SK-N-SH (cell line): ENCODE measurements at regions not wholly inside any gene's neighbourhood (a gene's known extent, or its start where the extent isn't known, plus 50 kb on each side); places are given as distances from the start of the nearest gene placed in this dataset.

Experiments used
- CTCF ChIA-PET: fragments of 300-600, 350-600 bp; formaldehyde crosslinking; extraction: SDS; loops from one replicate; lab custom pipeline; 2021; lab: Yijun Ruan, JAX
- POLR2A ChIA-PET: fragments of 350-600 bp; sonication (Branson Sonifier 250); formaldehyde crosslinking; extraction: SDS; loops from one replicate; lab custom pipeline; 2020; ENCODE audit warnings: antibody characterized with exemption, inconsistent platforms; lab: Yijun Ruan, JAX
- DNase-seq: peaks from one replicate; pipeline ENCODE4 v3.0.0; 2012
- H2AFZ ChIP-seq: fragments of 200-600 bp; sonication (generic); 2 replicates; pipeline ENCODE4 v1.8.1; 2016; ENCODE audit warnings: antibody characterized with exemption, mild to moderate bottlenecking, low read depth
- H3F3A ChIP-seq: fragments of 200-600 bp; sonication (generic); replicated peaks from 2 replicates; pipeline ENCODE3; 2016; ENCODE audit warnings: antibody characterized with exemption, mild to moderate bottlenecking; ENCODE audit not compliant: insufficient read depth
- H3K27ac ChIP-seq, 2 experiments: fragments of 200-500 bp in 1 of 2; fragments of 200-600 bp in 1 of 2; sonication (Bioruptor generic) in 1 of 2; sonication (generic), shearing (Covaris generic) in 1 of 2; 2 replicates each; pipeline versions ENCODE4 v1.5.1 to v1.6.1; 2014 to 2016; ENCODE audit warnings: low read depth in 2 of 2, inconsistent platforms in 1 of 2, low read length in 1 of 2, mild to moderate bottlenecking in 1 of 2, mixed read lengths in 1 of 2
- H3K27me3 ChIP-seq: fragments of 200-600 bp; sonication (generic), shearing (Covaris generic); 2 replicates; pipeline ENCODE4 v1.6.1; 2016; ENCODE audit warnings: mixed run types; ENCODE audit not compliant: insufficient read depth
- H3K36me3 ChIP-seq, 2 experiments: fragments of 200-500 bp in 1 of 2; fragments of 200-600 bp in 1 of 2; sonication (Bioruptor generic) in 1 of 2; sonication (generic) in 1 of 2; replicated peaks in 1 of 2; 2 replicates each; pipeline versions ENCODE3 to v1.5.1; 2014 to 2016; ENCODE audit warnings: low read length in 1 of 2, mild to moderate bottlenecking in 1 of 2; ENCODE audit not compliant: insufficient read depth in 2 of 2, control insufficient read depth in 1 of 2
- H3K4me1 ChIP-seq, 2 experiments: fragments of 200-500 bp in 1 of 2; fragments of 200-600 bp in 1 of 2; sonication (Bioruptor generic) in 1 of 2; sonication (generic), shearing (Covaris generic) in 1 of 2; 2 replicates each; pipeline versions ENCODE4 v1.5.1 to v1.6.1; 2014 to 2016; ENCODE audit warnings: low read depth in 1 of 2, low read length in 1 of 2, mixed run types in 1 of 2; ENCODE audit not compliant: insufficient read depth in 2 of 2, control insufficient read depth in 1 of 2
- H3K4me2 ChIP-seq: fragments of 200-600 bp; sonication (generic), shearing (Covaris generic); 2 replicates; pipeline ENCODE4 v1.6.1; 2017; ENCODE audit warnings: mixed run types
- H3K4me3 ChIP-seq, 2 experiments: fragments of 200-500 bp in 1 of 2; fragments of 200-600 bp in 1 of 2; sonication (Bioruptor generic) in 1 of 2; sonication (generic), shearing (Covaris generic) in 1 of 2; 2 replicates each; pipeline versions ENCODE4 v1.5.1 to v1.8.1; 2014 to 2016; ENCODE audit warnings: low read depth in 2 of 2, inconsistent platforms in 1 of 2, low read length in 1 of 2, mild to moderate bottlenecking in 1 of 2, mixed read lengths in 1 of 2, moderate library complexity in 1 of 2
- H3K79me2 ChIP-seq: fragments of 200-600 bp; sonication (generic); 2 replicates; pipeline ENCODE4 v1.8.1; 2017; ENCODE audit warnings: mild to moderate bottlenecking; ENCODE audit not compliant: insufficient read depth
- H3K9ac ChIP-seq: fragments of 200-600 bp; sonication (generic); 2 replicates; pipeline ENCODE4 v1.6.1; 2017; ENCODE audit warnings: mixed run types
- H3K9me2 ChIP-seq: fragments of 200-600 bp; sonication (generic); 2 replicates; pipeline ENCODE4 v1.6.1; 2017; ENCODE audit warnings: mixed run types
- H3K9me3 ChIP-seq: fragments of 200-600 bp; sonication (generic); 2 replicates; pipeline ENCODE4 v1.6.1; 2017; ENCODE audit warnings: mixed run types, mild to moderate bottlenecking, moderate library complexity
- H4K20me1 ChIP-seq: fragments of 200-600 bp; sonication (generic); 2 replicates; pipeline ENCODE4 v1.6.1; 2017; ENCODE audit warnings: mild to moderate bottlenecking, mixed run types; ENCODE audit not compliant: insufficient read depth
- FOSL2 ChIP-seq: IDR thresholded peaks from 2 replicates; pipeline ENCODE4 v1.4.0; 2012; ENCODE audit warnings: low read depth, mild to moderate bottlenecking, moderate library complexity, borderline replicate concordance
- FOXJ3 ChIP-seq: sonication (generic); formaldehyde crosslinking; IDR thresholded peaks from 2 replicates; pipeline ENCODE4 v1.5.1; 2020; ENCODE audit warnings: mild to moderate bottlenecking, missing genetic modification reagents
- GABPA ChIP-seq: IDR thresholded peaks from 2 replicates; pipeline ENCODE4 v1.4.0; 2012; ENCODE audit warnings: low read depth, mild to moderate bottlenecking
- GATA2 ChIP-seq: sonication (generic); formaldehyde crosslinking; IDR thresholded peaks from 2 replicates; pipeline ENCODE4 v1.5.0; 2020; ENCODE audit warnings: mild to moderate bottlenecking, missing genetic modification reagents
- MEF2A ChIP-seq: IDR thresholded peaks from 2 replicates; pipeline ENCODE4 v1.4.0; 2012; ENCODE audit warnings: low read depth, borderline replicate concordance
- NFIC ChIP-seq: IDR thresholded peaks from 2 replicates; pipeline ENCODE4 v1.4.0; 2012; ENCODE audit warnings: borderline replicate concordance
- RAD21 ChIP-seq: IDR thresholded peaks from 2 replicates; pipeline ENCODE4 v1.6.1; 2012; ENCODE audit warnings: mild to moderate bottlenecking, low read length
- RCOR1 ChIP-seq: fragments of 150-350 bp; IDR thresholded peaks from 2 replicates; pipeline ENCODE4 v1.6.1; 2017; ENCODE audit warnings: antibody characterized with exemption, low read length
- REST ChIP-seq: IDR thresholded peaks from 2 replicates; pipeline ENCODE4 v1.6.1; 2012; ENCODE audit warnings: mild to moderate bottlenecking, low read depth, low read length, moderate library complexity
- RXRA ChIP-seq: IDR thresholded peaks from 2 replicates; pipeline ENCODE4 v1.4.0; 2012; ENCODE audit warnings: low read depth, mild to moderate bottlenecking, borderline replicate concordance
- USF2 ChIP-seq: fragments of 150-350 bp; IDR thresholded peaks from 2 replicates; pipeline ENCODE4 v1.6.1; 2017; ENCODE audit warnings: antibody characterized with exemption, low read length, low read depth, borderline replicate concordance
- WGBS: methylation state at CpG from one replicate; pipeline ENCODE4 v1.1.6; 2017; ENCODE audit warnings: low lambda C conversion rate; 5-methylcytosine and 5-hydroxymethylcytosine counted together
- TF ChIP-seq, protein P1 (sequence below): fragments of 200-600 bp; sonication (generic); IDR thresholded peaks from 2 replicates; pipeline ENCODE4 v1.6.1; 2017; ENCODE audit warnings: antibody characterized with exemption, mild to moderate bottlenecking, moderate library complexity
- TF ChIP-seq, protein P2 (sequence below): IDR thresholded peaks from 2 replicates; pipeline ENCODE4 v1.4.0; 2012; ENCODE audit warnings: low read depth, borderline replicate concordance

- no peak overlapping the region for H3K4me3 ChIP-seq
- 35% methylated on average over 4 of the region's 4 CpGs for WGBS
- no peak overlapping the region for H3K4me2 ChIP-seq
- H3K9me3 ChIP-seq = no peaks in the 10 kb centered on the region
- H3K27ac ChIP-seq = no peak overlapping the region
- no peaks in the 10 kb centered on the region for H3K36me3 ChIP-seq
- no peaks in the 10 kb centered on the region for H4K20me1 ChIP-seq
- H3K79me2 ChIP-seq = no peaks in the 10 kb centered on the region
- H3K9me2 ChIP-seq = no peaks in the 10 kb centered on the region
- DNase-seq = no peak
- POLR2A ChIA-PET = no interaction called here
- TF ChIP-seq NFIC (no peak), MEF2A (no peak), FOSL2 (no peak), RXRA (no peak), GATA2 (CRISPR knock-in tag) (no peak), FOXJ3 (no peak), RAD21 (no peak), REST (no peak), USF2 (no peak), RCOR1 (no peak), GABPA (no peak)
- TF ChIP-seq, protein P1, sequence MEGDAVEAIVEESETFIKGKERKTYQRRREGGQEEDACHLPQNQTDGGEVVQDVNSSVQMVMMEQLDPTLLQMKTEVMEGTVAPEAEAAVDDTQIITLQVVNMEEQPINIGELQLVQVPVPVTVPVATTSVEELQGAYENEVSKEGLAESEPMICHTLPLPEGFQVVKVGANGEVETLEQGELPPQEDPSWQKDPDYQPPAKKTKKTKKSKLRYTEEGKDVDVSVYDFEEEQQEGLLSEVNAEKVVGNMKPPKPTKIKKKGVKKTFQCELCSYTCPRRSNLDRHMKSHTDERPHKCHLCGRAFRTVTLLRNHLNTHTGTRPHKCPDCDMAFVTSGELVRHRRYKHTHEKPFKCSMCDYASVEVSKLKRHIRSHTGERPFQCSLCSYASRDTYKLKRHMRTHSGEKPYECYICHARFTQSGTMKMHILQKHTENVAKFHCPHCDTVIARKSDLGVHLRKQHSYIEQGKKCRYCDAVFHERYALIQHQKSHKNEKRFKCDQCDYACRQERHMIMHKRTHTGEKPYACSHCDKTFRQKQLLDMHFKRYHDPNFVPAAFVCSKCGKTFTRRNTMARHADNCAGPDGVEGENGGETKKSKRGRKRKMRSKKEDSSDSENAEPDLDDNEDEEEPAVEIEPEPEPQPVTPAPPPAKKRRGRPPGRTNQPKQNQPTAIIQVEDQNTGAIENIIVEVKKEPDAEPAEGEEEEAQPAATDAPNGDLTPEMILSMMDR = no peak
- TF ChIP-seq, protein P2, sequence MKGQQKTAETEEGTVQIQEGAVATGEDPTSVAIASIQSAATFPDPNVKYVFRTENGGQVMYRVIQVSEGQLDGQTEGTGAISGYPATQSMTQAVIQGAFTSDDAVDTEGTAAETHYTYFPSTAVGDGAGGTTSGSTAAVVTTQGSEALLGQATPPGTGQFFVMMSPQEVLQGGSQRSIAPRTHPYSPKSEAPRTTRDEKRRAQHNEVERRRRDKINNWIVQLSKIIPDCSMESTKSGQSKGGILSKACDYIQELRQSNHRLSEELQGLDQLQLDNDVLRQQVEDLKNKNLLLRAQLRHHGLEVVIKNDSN = no peak
- CTCF ChIA-PET = no interaction called here
- H3K9ac ChIP-seq = no peak overlapping the region
- peaks cover 0 to 6% of the 10 kb centered on the region in 2 experiments; a peak in 1 of 4 replicates for H3K4me1 ChIP-seq
- H3K27me3 ChIP-seq = no peaks in the 10 kb centered on the region
- H2AFZ ChIP-seq = no peak overlapping the region
- no peaks in the 10 kb centered on the region for H3F3A ChIP-seq
Observed at GRCh38 chr18:24799720-24800119, 339.3 kb downstream of the HRH4 start.
